Panc1 (cell line): ENCODE measurements at regions not wholly inside any gene's neighbourhood (a gene's known extent, or its start where the extent isn't known, plus 50 kb on each side); places are given as distances from the start of the nearest gene placed in this dataset.

Source experiments
- ATAC-seq: fragments of 200-7000 bp; cut with Tn5 transposase; 2 replicates; pipeline ENCODE4 v1.9.1; 2020; ENCODE audit warnings: mild to moderate bottlenecking, moderate library complexity
- BruUV-seq: library from RNA; stranded (reverse); fragments of 400-500 nt; replicated peaks from 2 replicates; lab custom pipeline; 2021; lab: Mats Ljungman, UMichigan
- CTCF ChIA-PET: fragments of 300-600 bp; sonication (Branson Sonifier 250); formaldehyde crosslinking; loops from one replicate; lab custom pipeline; 2022; ENCODE audit warnings: antibody characterized with exemption; lab: Charles Lee
- POLR2A ChIA-PET: fragments of 300-600 bp; sonication (Branson Sonifier 250); formaldehyde crosslinking; loops from one replicate; lab custom pipeline; 2022; ENCODE audit warnings: antibody characterized with exemption; lab: Charles Lee
- DNase-seq: peaks from one replicate; pipeline ENCODE4 v3.0.0-alpha.2; 2010; ENCODE audit warnings: low read depth, low spot score
- H3K27ac ChIP-seq: 2 replicates; pipeline ENCODE4 v1.5.1; 2011; ENCODE audit warnings: mild to moderate bottlenecking, low read length, inconsistent platforms
- H3K27me3 ChIP-seq: fragments of 200-500 bp; sonication (Bioruptor generic); 2 replicates; pipeline ENCODE4 v1.6.0; 2014; ENCODE audit warnings: low read length, inconsistent platforms; ENCODE audit not compliant: control insufficient read depth, insufficient read depth
- H3K36me3 ChIP-seq: fragments of 200-500 bp; sonication (Bioruptor generic); 2 replicates; pipeline ENCODE4 v1.5.1; 2014; ENCODE audit warnings: inconsistent platforms, mild to moderate bottlenecking, low read length, moderate library complexity; ENCODE audit not compliant: control insufficient read depth, insufficient read depth
- H3K4me1 ChIP-seq: 2 replicates; pipeline ENCODE4 v1.5.1; 2011; ENCODE audit warnings: inconsistent platforms, mild to moderate bottlenecking, low read length, moderate library complexity; ENCODE audit not compliant: control insufficient read depth, insufficient read depth
- H3K4me3 ChIP-seq, 2 experiments: 2 replicates each; pipeline ENCODE4 v1.5.1; 2011 to 2012; ENCODE audit warnings: low read depth in 2 of 2, low read length in 2 of 2, mild to moderate bottlenecking in 2 of 2, inconsistent platforms in 1 of 2, moderate library complexity in 1 of 2
- H3K9me3 ChIP-seq: fragments of 200-500 bp; sonication (Bioruptor generic); 2 replicates; pipeline ENCODE4 v1.5.1; 2014; ENCODE audit warnings: low read depth, mild to moderate bottlenecking, inconsistent platforms, low read length, moderate library complexity; ENCODE audit not compliant: control insufficient read depth, insufficient read depth
- POLR2AphosphoS5 ChIP-seq: IDR thresholded peaks from 2 replicates; pipeline ENCODE4 v1.6.1; 2012; ENCODE audit warnings: mild to moderate bottlenecking, low read depth, low read length, moderate library complexity
- SIN3A ChIP-seq: IDR thresholded peaks from 2 replicates; pipeline ENCODE4 v1.6.1; 2012; ENCODE audit warnings: low read depth, mild to moderate bottlenecking, low read length, moderate library complexity, borderline replicate concordance; ENCODE audit not compliant: insufficient read depth
- TCF7L2 ChIP-seq: IDR thresholded peaks from 2 replicates; pipeline ENCODE4 v1.6.1; 2011; ENCODE audit warnings: mild to moderate bottlenecking, low read depth, low read length, inconsistent platforms
- in situ Hi-C: cut with HindIII; loops from 2 replicates; pipeline ENCODE4 v1.10.0; 2016; ENCODE audit warnings: low sequenced_read_pairs, low pct_unique_long_range_greater_than_20kb
- intact Hi-C: fragments of 100-400 bp; cut with micrococcal nuclease; formaldehyde crosslinking; loops from one replicate; pipeline ENCODE4 v1.10.0; 2022; ENCODE audit not compliant: unreplicated experiment
- TF ChIP-seq, protein P1 (sequence below), 2 experiments: IDR thresholded peaks; 2 replicates each; pipeline ENCODE4 v1.6.1; 2011 to 2012; ENCODE audit warnings: low read depth in 2 of 2, control low read depth in 1 of 2, low read length in 1 of 2, mild to moderate bottlenecking in 1 of 2, moderate library complexity in 1 of 2; ENCODE audit not compliant: insufficient read depth in 1 of 2
- TF ChIP-seq, protein P2 (sequence below): fragments of 450-650 bp; IDR thresholded peaks from 2 replicates; pipeline ENCODE4 v1.5.1; 2017; ENCODE audit warnings: mild to moderate bottlenecking

DNA sequence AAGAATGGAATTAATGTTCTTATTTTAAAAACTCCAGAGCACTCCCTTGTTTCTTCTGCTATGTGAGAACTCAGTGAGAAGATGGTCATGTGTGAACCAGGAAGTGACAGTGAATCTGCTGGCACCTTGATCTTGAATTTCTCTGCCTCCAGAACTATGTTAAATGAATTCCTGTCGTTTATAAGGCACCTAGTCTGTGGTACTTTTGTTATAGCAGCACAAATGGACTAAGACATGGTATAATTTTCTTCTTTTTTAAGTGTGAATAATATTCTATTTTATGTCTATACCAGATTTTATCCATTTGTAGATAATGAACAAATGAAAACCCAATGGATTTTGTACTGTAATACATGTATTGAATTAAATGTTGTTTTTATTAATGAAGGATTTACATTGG is 601.9 kb upstream of the REG3G start:
- BruUV-seq, result no TSS peak
- no peaks in the 10 kb centered on the region for H3K27me3 ChIP-seq
- no peaks in the 10 kb centered on the region for H3K36me3 ChIP-seq
- POLR2A ChIA-PET, result no interaction called here
- H3K4me3 ChIP-seq, result no peak overlapping the region
- ATAC-seq (no peak), DNase-seq (no peak)
- intact Hi-C loops (no loop called here), in situ Hi-C loops (no loop called here)
- H3K4me1 ChIP-seq, result no peaks in the 10 kb centered on the region
- TF ChIP-seq SIN3A (no peak), TCF7L2 (no peak), POLR2AphosphoS5 (no peak)
- TF ChIP-seq, protein P1, sequence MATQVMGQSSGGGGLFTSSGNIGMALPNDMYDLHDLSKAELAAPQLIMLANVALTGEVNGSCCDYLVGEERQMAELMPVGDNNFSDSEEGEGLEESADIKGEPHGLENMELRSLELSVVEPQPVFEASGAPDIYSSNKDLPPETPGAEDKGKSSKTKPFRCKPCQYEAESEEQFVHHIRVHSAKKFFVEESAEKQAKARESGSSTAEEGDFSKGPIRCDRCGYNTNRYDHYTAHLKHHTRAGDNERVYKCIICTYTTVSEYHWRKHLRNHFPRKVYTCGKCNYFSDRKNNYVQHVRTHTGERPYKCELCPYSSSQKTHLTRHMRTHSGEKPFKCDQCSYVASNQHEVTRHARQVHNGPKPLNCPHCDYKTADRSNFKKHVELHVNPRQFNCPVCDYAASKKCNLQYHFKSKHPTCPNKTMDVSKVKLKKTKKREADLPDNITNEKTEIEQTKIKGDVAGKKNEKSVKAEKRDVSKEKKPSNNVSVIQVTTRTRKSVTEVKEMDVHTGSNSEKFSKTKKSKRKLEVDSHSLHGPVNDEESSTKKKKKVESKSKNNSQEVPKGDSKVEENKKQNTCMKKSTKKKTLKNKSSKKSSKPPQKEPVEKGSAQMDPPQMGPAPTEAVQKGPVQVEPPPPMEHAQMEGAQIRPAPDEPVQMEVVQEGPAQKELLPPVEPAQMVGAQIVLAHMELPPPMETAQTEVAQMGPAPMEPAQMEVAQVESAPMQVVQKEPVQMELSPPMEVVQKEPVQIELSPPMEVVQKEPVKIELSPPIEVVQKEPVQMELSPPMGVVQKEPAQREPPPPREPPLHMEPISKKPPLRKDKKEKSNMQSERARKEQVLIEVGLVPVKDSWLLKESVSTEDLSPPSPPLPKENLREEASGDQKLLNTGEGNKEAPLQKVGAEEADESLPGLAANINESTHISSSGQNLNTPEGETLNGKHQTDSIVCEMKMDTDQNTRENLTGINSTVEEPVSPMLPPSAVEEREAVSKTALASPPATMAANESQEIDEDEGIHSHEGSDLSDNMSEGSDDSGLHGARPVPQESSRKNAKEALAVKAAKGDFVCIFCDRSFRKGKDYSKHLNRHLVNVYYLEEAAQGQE (IDR thresholded peaks at IDR 0.05; ENCODE audit: insufficient read depth in 1 of 2, low read depth in 2 of 2, low read length in 1 of 2), result no peak
- TF ChIP-seq, protein P2, sequence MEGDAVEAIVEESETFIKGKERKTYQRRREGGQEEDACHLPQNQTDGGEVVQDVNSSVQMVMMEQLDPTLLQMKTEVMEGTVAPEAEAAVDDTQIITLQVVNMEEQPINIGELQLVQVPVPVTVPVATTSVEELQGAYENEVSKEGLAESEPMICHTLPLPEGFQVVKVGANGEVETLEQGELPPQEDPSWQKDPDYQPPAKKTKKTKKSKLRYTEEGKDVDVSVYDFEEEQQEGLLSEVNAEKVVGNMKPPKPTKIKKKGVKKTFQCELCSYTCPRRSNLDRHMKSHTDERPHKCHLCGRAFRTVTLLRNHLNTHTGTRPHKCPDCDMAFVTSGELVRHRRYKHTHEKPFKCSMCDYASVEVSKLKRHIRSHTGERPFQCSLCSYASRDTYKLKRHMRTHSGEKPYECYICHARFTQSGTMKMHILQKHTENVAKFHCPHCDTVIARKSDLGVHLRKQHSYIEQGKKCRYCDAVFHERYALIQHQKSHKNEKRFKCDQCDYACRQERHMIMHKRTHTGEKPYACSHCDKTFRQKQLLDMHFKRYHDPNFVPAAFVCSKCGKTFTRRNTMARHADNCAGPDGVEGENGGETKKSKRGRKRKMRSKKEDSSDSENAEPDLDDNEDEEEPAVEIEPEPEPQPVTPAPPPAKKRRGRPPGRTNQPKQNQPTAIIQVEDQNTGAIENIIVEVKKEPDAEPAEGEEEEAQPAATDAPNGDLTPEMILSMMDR, result no peak
- H3K27ac ChIP-seq, result no peak overlapping the region
- CTCF ChIA-PET, result no interaction called here
- H3K9me3 ChIP-seq, result no peaks in the 10 kb centered on the region

DNA sequence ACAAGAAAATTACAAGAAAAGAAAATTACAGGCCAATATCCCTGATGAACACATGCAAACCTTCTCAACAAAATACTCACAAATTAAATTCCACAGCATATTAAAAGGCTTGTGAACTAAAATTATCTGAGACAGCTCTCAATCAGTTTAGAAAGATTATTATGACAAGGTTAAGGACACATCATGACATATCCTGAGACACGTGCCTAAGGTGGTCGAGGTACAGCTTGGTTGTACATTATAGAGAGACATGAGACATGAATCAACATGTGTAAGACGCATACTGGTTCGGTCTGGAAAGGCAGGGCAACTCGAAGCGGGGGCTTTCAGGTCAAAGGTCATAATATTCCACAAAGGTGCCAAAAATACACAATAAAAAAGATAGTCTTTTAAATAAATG is 598.3 kb upstream of the REG3G start:
- CTCF ChIA-PET, result no interaction called here
- intact Hi-C loops, result no loop called here
- BruUV-seq, result no TSS peak

More for the DNA sequence above, 598.3 kb upstream of the REG3G start:
- TF ChIP-seq SIN3A (no peak), TCF7L2 (no peak), POLR2AphosphoS5 (no peak)
- TF ChIP-seq, protein P2, result no peak
- H3K27me3 ChIP-seq, result no peaks in the 10 kb centered on the region
- in situ Hi-C loops, result no loop called here
- no peaks in the 10 kb centered on the region for H3K9me3 ChIP-seq
- no peaks in the 10 kb centered on the region for H3K4me1 ChIP-seq
- H3K27ac ChIP-seq, result no peak overlapping the region
- ATAC-seq (no peak), DNase-seq (no peak)
- no peaks in the 10 kb centered on the region for H3K36me3 ChIP-seq
- POLR2A ChIA-PET, result no interaction called here
- H3K4me3 ChIP-seq, result no peak overlapping the region
